Omental fat pad (tissue), 3 donors: ENCODE measurements at regions not wholly inside any gene's neighbourhood (a gene's known extent, or its start where the extent isn't known, plus 50 kb on each side); places are given as distances from the start of the nearest gene placed in this dataset.

ENCODE experiments used
- ATAC-seq: fragments of 150-250 bp; one replicate; pipeline ENCODE4 v1.9.1; 2016; ENCODE audit warnings: mild to moderate bottlenecking, moderate library complexity; ENCODE audit not compliant: low FRiP score
- DNase-seq: peaks from one replicate; pipeline ENCODE4 v3.0.0-alpha.2; 2019; ENCODE audit warnings: low spot score
- CTCF ChIP-seq, 3 donors: fragments of 450-650 bp; IDR thresholded peaks; one replicate each; pipeline ENCODE4 v1.5.1; 2016 to 2017; ENCODE audit warnings: antibody characterized with exemption in 3 of 3, mild to moderate bottlenecking in 3 of 3, moderate library complexity in 2 of 3

DNA sequence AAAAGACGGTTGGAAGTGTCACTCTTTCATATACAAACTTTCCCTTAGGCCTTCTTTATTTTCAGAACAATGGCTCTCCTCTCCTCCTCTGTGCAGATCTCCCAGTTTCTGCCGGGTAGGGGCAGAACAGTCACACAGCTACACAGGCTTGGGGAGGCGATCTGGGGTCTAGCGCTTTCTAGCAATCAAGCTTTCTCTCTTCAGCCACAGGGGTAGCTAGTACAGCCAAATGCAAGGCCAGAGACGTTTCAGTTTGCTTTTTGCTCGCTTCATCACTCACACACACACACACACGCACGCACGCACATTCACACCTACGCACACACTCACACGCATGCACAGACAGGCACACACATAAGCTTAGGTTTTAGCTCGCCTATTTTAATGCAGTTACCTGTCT lies 104.3 kb downstream of the SPATA19 start:
- TF ChIP-seq CTCF (IDR thresholded peaks at IDR 0.05) = no peak
- DNase-seq (no peak), ATAC-seq (no peak)

GRCh38 chr11:133739481-133739880 lies 105.8 kb downstream of the SPATA19 start:
- TF ChIP-seq CTCF (IDR thresholded peaks at IDR 0.05) = no peak
- ATAC-seq = no peak
- no peak for DNase-seq

DNA sequence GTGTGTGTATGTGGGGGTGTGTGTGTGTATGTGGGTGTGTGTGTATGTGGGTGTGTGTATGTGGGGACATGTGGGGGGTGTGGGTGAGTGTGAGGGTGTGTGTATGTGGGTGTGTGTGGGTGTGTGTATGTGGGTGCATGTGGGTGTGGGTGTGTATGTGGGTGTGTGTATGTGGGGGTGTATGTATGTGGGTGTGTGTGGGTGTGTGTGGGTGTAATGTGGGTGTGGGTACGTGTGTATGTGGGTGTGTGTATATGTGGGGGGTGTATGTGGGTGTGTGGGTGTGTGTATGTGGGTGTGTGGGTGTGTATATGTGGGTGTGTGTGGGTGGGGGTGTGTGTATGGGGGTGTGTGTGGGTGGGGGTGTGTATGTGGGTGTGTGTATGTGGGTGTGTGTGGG lies 106.7 kb downstream of the SPATA19 start:
- DNase-seq (no peak), ATAC-seq (no peak)
- TF ChIP-seq CTCF (IDR thresholded peaks at IDR 0.05) = no peak

- no peak for ATAC-seq
- TF ChIP-seq CTCF (IDR thresholded peaks at IDR 0.05) = no peak
- no peak for DNase-seq
Measured at GRCh38 chr11:133733631-133734030, 111.7 kb downstream of the SPATA19 start.

DNA sequence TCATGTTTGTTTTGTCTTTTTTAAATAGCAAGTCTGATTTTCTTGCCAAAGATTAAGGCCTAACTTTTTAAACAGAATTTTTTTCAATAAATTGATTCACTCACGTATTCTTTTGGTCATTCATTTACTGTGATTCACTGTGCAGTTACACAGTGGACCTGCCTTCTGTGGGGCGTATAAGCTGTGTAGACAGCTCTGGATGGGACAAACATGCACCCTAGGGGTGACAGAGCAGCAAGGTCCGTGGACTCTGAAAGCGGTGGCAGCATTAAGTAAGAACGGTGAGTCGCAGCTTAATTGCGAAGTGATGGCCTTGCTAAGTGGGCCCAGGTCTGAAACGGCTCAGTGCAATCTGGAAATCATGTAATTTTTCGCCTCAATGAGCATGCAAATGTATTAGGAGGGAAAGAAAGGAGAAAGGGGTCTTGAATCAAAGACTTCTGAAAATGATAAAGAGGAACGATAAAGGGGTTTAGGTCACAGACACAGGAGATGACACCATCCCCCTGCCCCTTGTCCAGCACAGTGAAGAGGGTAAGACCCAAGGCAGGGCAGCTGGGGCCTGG lies 113.1 kb downstream of the SPATA19 start:
- ATAC-seq (no peak), DNase-seq (no peak)
- no peak for TF ChIP-seq CTCF (IDR thresholded peaks at IDR 0.05)

DNA sequence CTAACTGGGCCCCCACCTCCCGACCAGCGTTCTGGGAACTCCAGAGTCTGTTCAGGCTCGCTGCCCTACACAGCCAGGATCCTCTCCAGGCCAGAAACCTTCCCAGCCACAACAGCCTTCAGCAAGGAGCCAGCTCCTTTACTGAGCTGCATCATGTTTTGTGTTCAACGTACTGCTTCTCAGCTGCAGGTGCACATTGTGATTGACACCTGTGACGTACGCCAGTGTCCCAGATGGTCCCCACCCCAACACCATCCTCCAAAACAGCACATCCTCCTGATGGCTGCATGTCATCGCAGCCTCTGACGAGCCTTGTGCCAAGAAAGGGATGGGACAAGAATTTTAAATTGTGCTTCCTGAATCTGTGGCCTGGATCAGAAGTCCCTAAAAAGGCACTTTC lies 117.5 kb downstream of the SPATA19 start:
- no peak for ATAC-seq

More for the DNA sequence above, 117.5 kb downstream of the SPATA19 start:
- no peak for TF ChIP-seq CTCF (IDR thresholded peaks at IDR 0.05)
- no peak for DNase-seq
